SU-DHL-6 (cell line): ENCODE measurements at regions not wholly inside any gene's neighbourhood (a gene's known extent, or its start where the extent isn't known, plus 50 kb on each side); places are given as distances from the start of the nearest gene placed in this dataset.

Source experiments
- H2AFZ ChIP-seq: fragments of 200-600 bp; sonication (generic); 2 replicates; pipeline ENCODE4 v1.6.1; 2014; ENCODE audit warnings: low read depth, mild to moderate bottlenecking, moderate library complexity, mixed read lengths, antibody characterized with exemption, low read length; ENCODE audit not compliant: severe bottlenecking
- H3F3A ChIP-seq: fragments of 200-600 bp; shearing (Covaris generic); 2 replicates; pipeline ENCODE4 v1.6.0; 2016; ENCODE audit warnings: antibody characterized with exemption, mild to moderate bottlenecking; ENCODE audit not compliant: insufficient read depth
- H3K27ac ChIP-seq: fragments of 200-600 bp; sonication (generic); 2 replicates; pipeline ENCODE4 v1.5.1; 2016; ENCODE audit warnings: low read depth, mild to moderate bottlenecking, low read length, moderate library complexity, mixed read lengths
- H3K27me3 ChIP-seq: fragments of 200-600 bp; sonication (generic), shearing (Covaris generic); 2 replicates; pipeline ENCODE4 v1.6.0; 2014; ENCODE audit warnings: mild to moderate bottlenecking, low read length
- H3K36me3 ChIP-seq: fragments of 200-600 bp; sonication (generic); 2 replicates; pipeline ENCODE4 v1.6.1; 2014; ENCODE audit warnings: mild to moderate bottlenecking, low read length, mixed read lengths
- H3K4me2 ChIP-seq: fragments of 300-600, 200-600 bp; shearing (Covaris generic), sonication (generic); 2 replicates; pipeline ENCODE4 v1.6.0; 2014; ENCODE audit warnings: low read length, low read depth, mild to moderate bottlenecking; ENCODE audit not compliant: poor library complexity, severe bottlenecking
- H3K4me3 ChIP-seq: fragments of 200-600 bp; sonication (generic); 2 replicates; pipeline ENCODE4 v1.5.1; 2014; ENCODE audit warnings: antibody characterized with exemption, low read length, mild to moderate bottlenecking, mixed read lengths; ENCODE audit not compliant: insufficient read depth, poor library complexity, severe bottlenecking
- H3K79me2 ChIP-seq: fragments of 200-600 bp; sonication (generic); 2 replicates; pipeline ENCODE4 v1.6.1; 2014; ENCODE audit warnings: mild to moderate bottlenecking, low read length, moderate library complexity; ENCODE audit not compliant: insufficient read depth
- H3K9ac ChIP-seq: fragments of 200-600 bp; sonication (generic); 2 replicates; pipeline ENCODE4 v1.7.0; 2014; ENCODE audit warnings: mild to moderate bottlenecking, low read length
- H3K9me2 ChIP-seq: fragments of 200-600 bp; sonication (generic); replicated peaks from 2 replicates; pipeline ENCODE4 v1.6.1; 2014; ENCODE audit warnings: low read length; ENCODE audit not compliant: insufficient read depth
- H3K9me3 ChIP-seq: fragments of 200-600 bp; sonication (generic); 2 replicates; pipeline ENCODE4 v1.6.1; 2014; ENCODE audit warnings: low read length, mixed read lengths; ENCODE audit not compliant: insufficient read depth
- H4K20me1 ChIP-seq: fragments of 200-600 bp; sonication (generic); 2 replicates; pipeline ENCODE4 v1.6.1; 2014; ENCODE audit warnings: low read depth, mild to moderate bottlenecking, antibody characterized with exemption, low read length, moderate library complexity, mixed read lengths
- EZH2phosphoT487 ChIP-seq: fragments of 200-600 bp; sonication (generic), shearing (Covaris generic); conservative IDR thresholded peaks from 2 replicates; pipeline ENCODE4 v1.6.1; 2018; ENCODE audit warnings: mild to moderate bottlenecking, antibody characterized with exemption, low read length, moderate library complexity, mixed read lengths
- TF ChIP-seq, protein P1 (sequence below): fragments of 200-600 bp; sonication (generic); IDR thresholded peaks from one replicate; pipeline ENCODE4 v1.5.1; 2017; ENCODE audit warnings: antibody characterized with exemption, mild to moderate bottlenecking, low read length, moderate library complexity; ENCODE audit not compliant: insufficient read depth, poor library complexity, severe bottlenecking

DNA sequence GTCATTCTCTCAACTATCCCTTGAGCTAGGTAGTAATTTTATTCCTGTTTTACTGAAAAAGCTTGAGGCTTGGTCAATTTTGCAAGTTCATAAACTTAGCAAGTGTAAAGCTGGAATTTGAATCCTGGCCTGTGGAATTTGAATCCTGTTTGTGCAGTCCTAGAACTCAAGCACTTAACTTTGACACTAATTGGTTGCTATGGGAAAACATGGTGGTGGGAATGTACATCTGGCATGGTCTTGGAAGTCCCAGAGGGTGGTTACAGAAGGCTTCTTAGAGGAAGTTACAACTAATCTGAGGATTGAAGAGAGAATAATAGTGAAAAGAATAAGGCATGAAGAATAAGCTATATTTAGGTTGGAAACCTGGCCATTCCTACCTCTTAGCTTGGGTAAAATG lies 66.5 kb upstream of the LIN7C start:
- H4K20me1 ChIP-seq: no peaks in the 10 kb centered on the region
- H3K9me2 ChIP-seq: no peaks in the 10 kb centered on the region
- TF ChIP-seq, protein P1, sequence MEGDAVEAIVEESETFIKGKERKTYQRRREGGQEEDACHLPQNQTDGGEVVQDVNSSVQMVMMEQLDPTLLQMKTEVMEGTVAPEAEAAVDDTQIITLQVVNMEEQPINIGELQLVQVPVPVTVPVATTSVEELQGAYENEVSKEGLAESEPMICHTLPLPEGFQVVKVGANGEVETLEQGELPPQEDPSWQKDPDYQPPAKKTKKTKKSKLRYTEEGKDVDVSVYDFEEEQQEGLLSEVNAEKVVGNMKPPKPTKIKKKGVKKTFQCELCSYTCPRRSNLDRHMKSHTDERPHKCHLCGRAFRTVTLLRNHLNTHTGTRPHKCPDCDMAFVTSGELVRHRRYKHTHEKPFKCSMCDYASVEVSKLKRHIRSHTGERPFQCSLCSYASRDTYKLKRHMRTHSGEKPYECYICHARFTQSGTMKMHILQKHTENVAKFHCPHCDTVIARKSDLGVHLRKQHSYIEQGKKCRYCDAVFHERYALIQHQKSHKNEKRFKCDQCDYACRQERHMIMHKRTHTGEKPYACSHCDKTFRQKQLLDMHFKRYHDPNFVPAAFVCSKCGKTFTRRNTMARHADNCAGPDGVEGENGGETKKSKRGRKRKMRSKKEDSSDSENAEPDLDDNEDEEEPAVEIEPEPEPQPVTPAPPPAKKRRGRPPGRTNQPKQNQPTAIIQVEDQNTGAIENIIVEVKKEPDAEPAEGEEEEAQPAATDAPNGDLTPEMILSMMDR: no peak
- no peak for TF ChIP-seq EZH2phosphoT487
- no peaks in the 10 kb centered on the region for H3K9me3 ChIP-seq
- H3K4me3 ChIP-seq: no peak overlapping the region
- no peak overlapping the region for H3K27ac ChIP-seq
- H3K27me3 ChIP-seq: no peaks in the 10 kb centered on the region
- no peak overlapping the region for H3K9ac ChIP-seq
- H3K4me2 ChIP-seq: no peak overlapping the region
- no peaks in the 10 kb centered on the region for H3F3A ChIP-seq
- no peaks in the 10 kb centered on the region for H3K36me3 ChIP-seq
- no peak overlapping the region for H2AFZ ChIP-seq
- no peaks in the 10 kb centered on the region for H3K79me2 ChIP-seq

DNA sequence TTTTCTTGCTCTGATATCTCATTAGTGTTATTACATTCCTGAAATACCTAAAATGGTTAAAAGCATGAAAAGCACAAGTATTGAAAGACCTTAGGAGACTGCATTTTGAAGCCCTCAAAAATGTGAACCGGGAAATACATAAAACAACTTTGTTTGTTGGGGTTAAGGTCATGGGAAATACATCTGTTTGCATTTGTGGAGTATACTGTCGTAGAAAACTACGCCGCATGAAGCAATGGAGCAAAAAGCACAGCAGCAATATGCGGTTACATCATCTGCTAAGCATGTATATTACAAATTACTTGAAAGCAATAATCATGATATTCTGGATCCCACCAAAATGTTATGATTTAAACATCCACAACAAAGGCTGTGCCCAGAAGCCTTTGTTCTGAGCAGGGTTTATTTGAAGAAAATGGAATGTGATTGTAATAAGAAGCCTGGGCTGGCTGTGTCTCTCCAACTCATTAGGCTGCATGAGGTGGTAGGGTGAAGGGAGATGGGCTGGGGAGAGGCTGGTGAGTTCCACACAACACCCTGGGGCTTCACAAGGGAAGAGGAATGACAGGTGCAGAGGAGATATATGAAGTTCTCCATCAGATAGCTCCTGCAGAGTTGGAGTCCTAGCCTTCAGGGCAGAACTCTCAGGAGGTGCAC lies 64.7 kb upstream of the LIN7C start:
- no peaks in the 10 kb centered on the region for H4K20me1 ChIP-seq
- H3K9me3 ChIP-seq: no peaks in the 10 kb centered on the region
- no peaks in the 10 kb centered on the region for H3K36me3 ChIP-seq
- no peak overlapping the region for H3K4me2 ChIP-seq
- no peaks in the 10 kb centered on the region for H3K79me2 ChIP-seq
- no peaks in the 10 kb centered on the region for H3K27me3 ChIP-seq
- no peak overlapping the region for H2AFZ ChIP-seq
- H3K9ac ChIP-seq: no peak overlapping the region
- H3K4me3 ChIP-seq: no peak overlapping the region
- H3F3A ChIP-seq: no peaks in the 10 kb centered on the region
- H3K9me2 ChIP-seq: no peaks in the 10 kb centered on the region
- TF ChIP-seq, protein P1: no peak
- TF ChIP-seq EZH2phosphoT487: no peak
- no peak overlapping the region for H3K27ac ChIP-seq

DNA sequence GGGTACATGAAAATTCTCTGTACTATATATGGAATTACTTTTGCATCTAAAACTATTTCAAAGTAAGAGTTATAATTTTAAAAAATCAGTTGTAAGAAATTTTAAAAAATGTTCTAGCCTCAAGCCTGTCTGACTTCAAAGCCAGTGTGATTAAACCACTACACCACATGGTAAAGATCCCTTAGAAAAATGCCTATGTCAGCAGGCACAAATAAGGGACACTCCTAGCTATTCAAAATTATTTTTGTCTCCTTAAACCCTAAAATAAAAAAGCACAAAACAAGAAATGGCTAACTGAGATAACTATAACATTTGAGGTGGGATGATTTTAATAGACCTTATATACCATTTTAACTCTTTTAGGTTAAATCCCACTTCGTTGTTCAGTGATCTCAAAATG lies 64.0 kb upstream of the LIN7C start:
- Histone ChIP-seq H3K27me3 (no peaks in the 10 kb centered on the region), H4K20me1 (no peaks in the 10 kb centered on the region), H3K9ac (no peak overlapping the region)

More for the DNA sequence above, 64.0 kb upstream of the LIN7C start:
- H3K4me2 ChIP-seq: no peak overlapping the region
- H3K27ac ChIP-seq: no peak overlapping the region
- no peaks in the 10 kb centered on the region for H3K79me2 ChIP-seq
- H2AFZ ChIP-seq: no peak overlapping the region
- H3K4me3 ChIP-seq: no peak overlapping the region
- TF ChIP-seq, protein P1: no peak
- TF ChIP-seq EZH2phosphoT487: no peak
- no peaks in the 10 kb centered on the region for H3K9me2 ChIP-seq
- no peaks in the 10 kb centered on the region for H3K9me3 ChIP-seq
- H3F3A ChIP-seq: no peaks in the 10 kb centered on the region
- no peaks in the 10 kb centered on the region for H3K36me3 ChIP-seq
